Liver (tissue), 8 donors: ENCODE measurements at regions not wholly inside any gene's neighbourhood (a gene's known extent, or its start where the extent isn't known, plus 50 kb on each side); places are given as distances from the start of the nearest gene placed in this dataset.

Experiments used
- DNase-seq: peaks from one replicate; pipeline ENCODE4 v3.0.0-alpha.2; 2017; ENCODE audit warnings: low spot score
- H3K27ac ChIP-seq, 2 donors: one replicate each; pipeline ENCODE4 v1.7.0; 2013; ENCODE audit warnings: inconsistent platforms in 2 of 2, low read length in 2 of 2, control low read depth in 1 of 2, low read depth in 1 of 2, mild to moderate bottlenecking in 1 of 2
- H3K27me3 ChIP-seq, 4 donors: one replicate each; pipeline versions ENCODE4 v1.6.1 to v1.7.0; 2013; ENCODE audit warnings: low read length in 3 of 4, inconsistent platforms in 1 of 4, mild to moderate bottlenecking in 1 of 4, moderate library complexity in 1 of 4; ENCODE audit not compliant: control insufficient read depth in 4 of 4, insufficient read depth in 4 of 4
- H3K36me3 ChIP-seq, 4 donors: one replicate each; pipeline versions ENCODE4 v1.6.1 to v1.7.0; 2013; ENCODE audit warnings: low read length in 3 of 4, mild to moderate bottlenecking in 3 of 4, low read depth in 1 of 4, moderate library complexity in 1 of 4; ENCODE audit not compliant: control insufficient read depth in 4 of 4, insufficient read depth in 3 of 4
- H3K4me1 ChIP-seq, 4 donors: one replicate each; pipeline versions ENCODE4 v1.6.1 to v1.7.0; 2013; ENCODE audit warnings: low read length in 3 of 4, mild to moderate bottlenecking in 3 of 4, moderate library complexity in 1 of 4; ENCODE audit not compliant: control insufficient read depth in 4 of 4, insufficient read depth in 4 of 4
- H3K4me3 ChIP-seq, 3 donors: one replicate each; pipeline versions ENCODE4 v1.6.1 to v1.7.0; 2013; ENCODE audit warnings: low read length in 3 of 3, control low read depth in 1 of 3, low read depth in 1 of 3, mild to moderate bottlenecking in 1 of 3
- H3K9ac ChIP-seq, 2 donors: one replicate each; pipeline ENCODE4 v1.7.0; 2013; ENCODE audit warnings: low read length in 2 of 2, mild to moderate bottlenecking in 2 of 2, moderate library complexity in 2 of 2, control low read depth in 1 of 2, low read depth in 1 of 2
- H3K9me3 ChIP-seq, 4 donors: one replicate each; pipeline versions ENCODE4 v1.6.1 to v1.7.0; 2013; ENCODE audit warnings: low read length in 3 of 4; ENCODE audit not compliant: control insufficient read depth in 4 of 4
- EGR1 ChIP-seq, 2 donors: IDR thresholded peaks; 2 replicates each; pipeline ENCODE4 v1.6.1; 2016 to 2018; ENCODE audit warnings: antibody characterized with exemption in 2 of 2, low read depth in 2 of 2
- FOXA1 ChIP-seq: IDR thresholded peaks from 2 replicates; pipeline ENCODE4 v1.6.1; 2016; ENCODE audit warnings: antibody characterized with exemption
- FOXA2 ChIP-seq: IDR thresholded peaks from 2 replicates; pipeline ENCODE4 v1.6.1; 2016; ENCODE audit warnings: antibody characterized with exemption
- GABPA ChIP-seq, 2 donors: IDR thresholded peaks in 1 of 2; conservative IDR thresholded peaks in 1 of 2; 2 replicates each; pipeline ENCODE4 v1.6.1; 2016; ENCODE audit warnings: antibody characterized with exemption in 2 of 2, mild to moderate bottlenecking in 1 of 2, moderate library complexity in 1 of 2
- HNF4A ChIP-seq, 2 donors: conservative IDR thresholded peaks; 2 replicates each; pipeline ENCODE4 v1.6.1; 2016; ENCODE audit warnings: antibody characterized with exemption in 2 of 2, mild to moderate bottlenecking in 2 of 2
- HNF4G ChIP-seq: IDR thresholded peaks from 2 replicates; pipeline ENCODE4 v1.6.1; 2016; ENCODE audit warnings: antibody characterized with exemption
- JUND ChIP-seq, 2 donors: IDR thresholded peaks; 2 replicates each; pipeline ENCODE4 v1.6.1; 2016; ENCODE audit warnings: antibody characterized with exemption in 2 of 2
- NR2F2 ChIP-seq: IDR thresholded peaks from 2 replicates; pipeline ENCODE4 v1.6.1; 2016; ENCODE audit warnings: antibody characterized with exemption
- RAD21 ChIP-seq, 2 donors: IDR thresholded peaks; 2 replicates each; pipeline ENCODE4 v1.6.1; 2016; ENCODE audit warnings: antibody characterized with exemption in 2 of 2, mild to moderate bottlenecking in 2 of 2
- RXRA ChIP-seq, 2 donors: IDR thresholded peaks; 2 replicates each; pipeline ENCODE4 v1.6.1; 2017 to 2018; ENCODE audit warnings: antibody characterized with exemption in 2 of 2, mild to moderate bottlenecking in 1 of 2
- SP1 ChIP-seq: IDR thresholded peaks from 2 replicates; pipeline ENCODE4 v1.6.1; 2018; ENCODE audit warnings: antibody characterized with exemption, mild to moderate bottlenecking
- TAF1 ChIP-seq: conservative IDR thresholded peaks from 2 replicates; pipeline ENCODE4 v1.6.1; 2016; ENCODE audit warnings: antibody characterized with exemption, mild to moderate bottlenecking
- YY1 ChIP-seq: IDR thresholded peaks from 2 replicates; pipeline ENCODE4 v1.6.1; 2016; ENCODE audit warnings: antibody characterized with exemption, mild to moderate bottlenecking
- WGBS: extraction: QIAGEN DNeasy Blood & Tissue Kit; methylation state at CpG from one replicate; pipeline ENCODE4 v1.1.7; 2013; 5-methylcytosine and 5-hydroxymethylcytosine counted together
- TF ChIP-seq, protein P1 (sequence below): IDR thresholded peaks from 2 replicates; pipeline ENCODE4 v1.6.1; 2016; ENCODE audit warnings: antibody characterized with exemption
- TF ChIP-seq, protein P2 (sequence below): fragments of 150-350 bp; IDR thresholded peaks from 2 replicates; pipeline ENCODE4 v1.5.1; 2017; ENCODE audit warnings: improper control_type of control experiment, low read depth, low read length; ENCODE audit not compliant: missing input control
- TF ChIP-seq, protein P3 (sequence below): IDR thresholded peaks from 2 replicates; pipeline ENCODE4 v1.6.1; 2016; ENCODE audit warnings: antibody characterized with exemption, mild to moderate bottlenecking
- TF ChIP-seq, protein P4 (sequence below): IDR thresholded peaks from 2 replicates; pipeline ENCODE4 v1.6.1; 2016; ENCODE audit warnings: antibody characterized with exemption
- donor health status: healthy.
- donor health status: healthy.
- donor health status: healthy.
- donor health status: healthy.
- donor health status: healthy.

DNA sequence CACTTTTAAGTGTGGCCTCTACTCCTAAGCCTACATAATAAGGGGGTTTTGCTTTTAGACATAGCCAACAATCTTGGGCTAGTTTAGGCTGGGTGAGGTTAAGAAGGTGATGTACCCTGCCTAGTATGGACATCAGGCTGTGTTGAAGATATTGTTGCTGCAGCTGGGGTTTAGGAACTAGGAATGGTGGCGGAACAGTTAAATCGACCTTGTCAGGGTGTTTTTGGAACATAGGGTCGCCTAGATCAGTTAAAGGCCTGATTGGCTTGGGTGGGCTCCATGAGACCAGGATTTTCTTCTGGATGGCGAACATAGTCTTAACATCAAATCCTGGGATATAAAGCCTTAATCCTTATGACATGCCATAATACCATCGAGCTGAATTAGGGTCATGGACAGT is 156.1 kb downstream of the TRIM27 start:
- WGBS: 37% methylated on average over 5 of the region's 5 CpGs
- H3K27me3 ChIP-seq: peaks cover 9 to 27% (median 26%) of the 10 kb centered on the region in 4 donors
- H3K9me3 ChIP-seq: peaks cover 0 to 3% (median under 1%) of the 10 kb centered on the region in 4 donors
- TF ChIP-seq, protein P1, sequence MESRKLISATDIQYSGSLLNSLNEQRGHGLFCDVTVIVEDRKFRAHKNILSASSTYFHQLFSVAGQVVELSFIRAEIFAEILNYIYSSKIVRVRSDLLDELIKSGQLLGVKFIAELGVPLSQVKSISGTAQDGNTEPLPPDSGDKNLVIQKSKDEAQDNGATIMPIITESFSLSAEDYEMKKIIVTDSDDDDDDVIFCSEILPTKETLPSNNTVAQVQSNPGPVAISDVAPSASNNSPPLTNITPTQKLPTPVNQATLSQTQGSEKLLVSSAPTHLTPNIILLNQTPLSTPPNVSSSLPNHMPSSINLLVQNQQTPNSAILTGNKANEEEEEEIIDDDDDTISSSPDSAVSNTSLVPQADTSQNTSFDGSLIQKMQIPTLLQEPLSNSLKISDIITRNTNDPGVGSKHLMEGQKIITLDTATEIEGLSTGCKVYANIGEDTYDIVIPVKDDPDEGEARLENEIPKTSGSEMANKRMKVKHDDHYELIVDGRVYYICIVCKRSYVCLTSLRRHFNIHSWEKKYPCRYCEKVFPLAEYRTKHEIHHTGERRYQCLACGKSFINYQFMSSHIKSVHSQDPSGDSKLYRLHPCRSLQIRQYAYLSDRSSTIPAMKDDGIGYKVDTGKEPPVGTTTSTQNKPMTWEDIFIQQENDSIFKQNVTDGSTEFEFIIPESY: no peak
- TF ChIP-seq TAF1 (no peak), RXRA (IDR thresholded peaks at IDR 0.05) (no peak), YY1 (no peak), FOXA2 (no peak), HNF4A (conservative IDR thresholded peaks at IDR 0.05) (no peak), RAD21 (IDR thresholded peaks at IDR 0.05) (no peak), GABPA (IDR thresholded peaks at IDR 0.05 in 1 of 2, conservative IDR thresholded peaks at IDR 0.05 in 1 of 2) (no peak), HNF4G (no peak), NR2F2 (no peak), JUND (IDR thresholded peaks at IDR 0.05) (no peak), EGR1 (IDR thresholded peaks at IDR 0.05; ENCODE audit: low read depth in 2 of 2) (no peak), SP1 (no peak), FOXA1 (no peak)
- TF ChIP-seq, protein P2, sequence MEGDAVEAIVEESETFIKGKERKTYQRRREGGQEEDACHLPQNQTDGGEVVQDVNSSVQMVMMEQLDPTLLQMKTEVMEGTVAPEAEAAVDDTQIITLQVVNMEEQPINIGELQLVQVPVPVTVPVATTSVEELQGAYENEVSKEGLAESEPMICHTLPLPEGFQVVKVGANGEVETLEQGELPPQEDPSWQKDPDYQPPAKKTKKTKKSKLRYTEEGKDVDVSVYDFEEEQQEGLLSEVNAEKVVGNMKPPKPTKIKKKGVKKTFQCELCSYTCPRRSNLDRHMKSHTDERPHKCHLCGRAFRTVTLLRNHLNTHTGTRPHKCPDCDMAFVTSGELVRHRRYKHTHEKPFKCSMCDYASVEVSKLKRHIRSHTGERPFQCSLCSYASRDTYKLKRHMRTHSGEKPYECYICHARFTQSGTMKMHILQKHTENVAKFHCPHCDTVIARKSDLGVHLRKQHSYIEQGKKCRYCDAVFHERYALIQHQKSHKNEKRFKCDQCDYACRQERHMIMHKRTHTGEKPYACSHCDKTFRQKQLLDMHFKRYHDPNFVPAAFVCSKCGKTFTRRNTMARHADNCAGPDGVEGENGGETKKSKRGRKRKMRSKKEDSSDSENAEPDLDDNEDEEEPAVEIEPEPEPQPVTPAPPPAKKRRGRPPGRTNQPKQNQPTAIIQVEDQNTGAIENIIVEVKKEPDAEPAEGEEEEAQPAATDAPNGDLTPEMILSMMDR: no peak
- TF ChIP-seq, protein P3, sequence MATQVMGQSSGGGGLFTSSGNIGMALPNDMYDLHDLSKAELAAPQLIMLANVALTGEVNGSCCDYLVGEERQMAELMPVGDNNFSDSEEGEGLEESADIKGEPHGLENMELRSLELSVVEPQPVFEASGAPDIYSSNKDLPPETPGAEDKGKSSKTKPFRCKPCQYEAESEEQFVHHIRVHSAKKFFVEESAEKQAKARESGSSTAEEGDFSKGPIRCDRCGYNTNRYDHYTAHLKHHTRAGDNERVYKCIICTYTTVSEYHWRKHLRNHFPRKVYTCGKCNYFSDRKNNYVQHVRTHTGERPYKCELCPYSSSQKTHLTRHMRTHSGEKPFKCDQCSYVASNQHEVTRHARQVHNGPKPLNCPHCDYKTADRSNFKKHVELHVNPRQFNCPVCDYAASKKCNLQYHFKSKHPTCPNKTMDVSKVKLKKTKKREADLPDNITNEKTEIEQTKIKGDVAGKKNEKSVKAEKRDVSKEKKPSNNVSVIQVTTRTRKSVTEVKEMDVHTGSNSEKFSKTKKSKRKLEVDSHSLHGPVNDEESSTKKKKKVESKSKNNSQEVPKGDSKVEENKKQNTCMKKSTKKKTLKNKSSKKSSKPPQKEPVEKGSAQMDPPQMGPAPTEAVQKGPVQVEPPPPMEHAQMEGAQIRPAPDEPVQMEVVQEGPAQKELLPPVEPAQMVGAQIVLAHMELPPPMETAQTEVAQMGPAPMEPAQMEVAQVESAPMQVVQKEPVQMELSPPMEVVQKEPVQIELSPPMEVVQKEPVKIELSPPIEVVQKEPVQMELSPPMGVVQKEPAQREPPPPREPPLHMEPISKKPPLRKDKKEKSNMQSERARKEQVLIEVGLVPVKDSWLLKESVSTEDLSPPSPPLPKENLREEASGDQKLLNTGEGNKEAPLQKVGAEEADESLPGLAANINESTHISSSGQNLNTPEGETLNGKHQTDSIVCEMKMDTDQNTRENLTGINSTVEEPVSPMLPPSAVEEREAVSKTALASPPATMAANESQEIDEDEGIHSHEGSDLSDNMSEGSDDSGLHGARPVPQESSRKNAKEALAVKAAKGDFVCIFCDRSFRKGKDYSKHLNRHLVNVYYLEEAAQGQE: no peak
- TF ChIP-seq, protein P4, sequence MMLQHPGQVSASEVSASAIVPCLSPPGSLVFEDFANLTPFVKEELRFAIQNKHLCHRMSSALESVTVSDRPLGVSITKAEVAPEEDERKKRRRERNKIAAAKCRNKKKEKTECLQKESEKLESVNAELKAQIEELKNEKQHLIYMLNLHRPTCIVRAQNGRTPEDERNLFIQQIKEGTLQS: no peak
- no peak overlapping the region for H3K4me3 ChIP-seq
- no peak overlapping the region for H3K9ac ChIP-seq
- DNase-seq: no peak
- H3K36me3 ChIP-seq: no peaks in the 10 kb centered on the region
- no peak overlapping the region for H3K27ac ChIP-seq
- H3K4me1 ChIP-seq: no peaks in the 10 kb centered on the region
